ENCODE measurements at regions not wholly inside any gene's neighbourhood (a gene's known extent, or its start where the extent isn't known, plus 50 kb on each side); places are given as distances from the start of the nearest gene placed in this dataset.
A peak's percentile ranks its signal among the peaks of the same experiment; 100 is the strongest.
"Not testable (repeated sequence)": the region's sequence is repeated elsewhere in the genome, so short reads cannot be mapped to it uniquely, and the experiment has no call there.

DNA sequence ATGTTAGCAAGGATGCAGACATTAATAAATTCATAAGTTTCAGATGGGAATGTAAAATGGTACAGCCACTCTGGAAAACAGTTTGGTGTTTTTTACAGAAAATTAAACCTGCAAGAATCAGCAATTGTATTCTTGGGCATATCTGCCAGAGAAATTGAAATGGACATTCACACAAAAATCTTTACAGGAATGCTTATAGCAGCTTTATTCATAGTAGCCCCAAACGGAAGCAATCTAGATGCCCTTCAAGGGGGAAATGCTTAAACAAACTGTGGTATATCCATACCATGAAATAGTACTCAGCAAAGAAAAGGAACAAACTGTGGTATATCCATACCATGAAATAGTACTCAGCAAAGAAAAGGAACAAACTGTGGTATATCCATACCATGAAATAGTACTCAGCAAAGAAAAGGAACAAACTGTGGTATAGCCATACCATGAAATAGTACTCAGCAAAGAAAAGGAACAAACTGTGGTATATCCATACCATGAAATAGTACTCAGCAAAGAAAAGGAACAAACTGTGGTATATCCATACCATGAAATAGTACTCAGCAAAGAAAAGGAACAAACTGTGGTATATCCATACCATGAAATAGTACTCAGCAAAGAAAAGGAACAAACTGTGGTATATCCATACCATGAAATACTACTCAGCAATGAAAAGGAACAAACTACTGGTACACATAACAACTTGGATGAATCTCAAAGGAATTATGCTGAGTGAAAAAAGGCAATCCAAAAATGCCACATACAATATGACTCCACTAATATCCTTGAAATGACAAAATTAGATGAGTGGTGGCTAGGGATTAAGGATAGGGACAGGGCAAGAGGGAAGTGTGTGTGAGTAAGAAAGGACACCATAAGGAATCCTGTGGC is 484.0 kb downstream of the SHISA9 start:
- in situ Hi-C loops (cut with HindIII; ENCODE audit: low pct_unique_long_range_greater_than_20kb, low sequenced_read_pairs): not testable (repeated sequence)

DNA sequence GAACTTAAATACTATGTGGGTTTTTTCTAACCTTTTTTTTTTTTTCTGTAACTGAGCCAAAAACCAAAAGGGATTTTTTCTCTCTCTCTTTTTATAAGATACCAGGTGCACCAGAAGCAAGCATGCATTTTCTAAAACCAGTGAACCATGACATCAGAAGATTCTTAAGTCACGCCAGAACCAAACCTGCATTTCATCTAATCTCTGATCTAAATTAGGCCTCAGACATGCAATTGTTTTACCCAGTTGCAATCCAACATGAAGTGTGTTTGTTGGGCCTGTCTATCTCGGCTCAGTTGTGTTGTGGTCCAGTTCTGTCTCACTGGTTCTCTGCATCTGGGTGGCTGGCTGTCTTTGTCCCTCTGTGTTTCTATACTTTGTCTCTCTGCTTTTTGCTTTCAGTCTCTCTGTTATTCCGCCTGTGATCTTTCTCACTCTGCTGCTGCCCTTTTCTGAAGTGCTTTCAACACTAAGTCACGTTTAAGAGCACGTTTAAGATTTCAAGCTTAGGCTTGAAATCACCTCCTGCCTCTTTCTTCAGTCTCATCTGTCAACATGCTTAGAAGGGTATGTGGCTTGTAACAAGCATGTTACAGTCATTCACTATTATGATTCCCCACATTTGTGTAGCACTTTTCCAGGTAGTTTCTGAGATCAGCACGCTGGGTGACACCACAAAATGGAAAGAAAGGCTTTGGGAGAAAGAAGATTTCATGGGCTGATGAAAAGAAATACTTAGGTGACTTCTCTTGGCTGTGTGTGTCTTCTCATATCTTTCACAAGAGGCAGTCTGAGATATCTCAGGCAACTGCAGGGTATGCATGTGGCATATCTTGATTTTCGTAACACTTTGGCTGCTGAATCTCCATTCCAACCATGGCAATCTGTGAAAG is 488.9 kb downstream of the SHISA9 start:
- in situ Hi-C loops (cut with HindIII; ENCODE audit: low pct_unique_long_range_greater_than_20kb, low sequenced_read_pairs): no loop called here
- no peak for DNase-seq (ENCODE audit: low read depth, low spot score)

More for the DNA sequence above, 484.0 kb downstream of the SHISA9 start:
- DNase-seq (ENCODE audit: low read depth, low spot score): not testable (repeated sequence)

DNA sequence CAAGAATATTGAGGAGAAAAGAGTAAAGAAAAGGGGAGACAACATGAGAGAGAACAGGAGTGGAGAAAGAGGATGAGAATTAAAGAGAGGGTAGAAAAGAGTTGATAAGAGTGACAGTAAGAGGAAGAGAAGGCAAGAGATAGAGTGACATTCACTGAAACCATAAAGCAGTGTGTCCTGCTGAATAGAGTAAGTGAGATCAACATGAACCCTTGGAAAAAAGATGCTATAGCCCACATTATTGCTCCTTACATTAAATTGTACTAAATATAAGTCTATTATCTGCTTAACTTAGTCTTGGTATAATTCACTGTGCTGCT is 489.5 kb downstream of the SHISA9 start:
- in situ Hi-C loops (cut with HindIII; ENCODE audit: low pct_unique_long_range_greater_than_20kb, low sequenced_read_pairs): no loop called here
- DNase-seq (ENCODE audit: low read depth, low spot score): no peak

- no peak for DNase-seq (ENCODE audit: low read depth, low spot score)
- in situ Hi-C loops (cut with HindIII; ENCODE audit: low pct_unique_long_range_greater_than_20kb, low sequenced_read_pairs): no loop called here
Observed at GRCh38 chr16:13391337-13391736, 489.9 kb downstream of the SHISA9 start.

- DNase-seq (ENCODE audit: low read depth, low spot score): no peak
- in situ Hi-C loops (cut with HindIII; ENCODE audit: low pct_unique_long_range_greater_than_20kb, low sequenced_read_pairs): no loop called here
Observed at GRCh38 chr16:13392341-13392740, 490.9 kb downstream of the SHISA9 start.

DNA sequence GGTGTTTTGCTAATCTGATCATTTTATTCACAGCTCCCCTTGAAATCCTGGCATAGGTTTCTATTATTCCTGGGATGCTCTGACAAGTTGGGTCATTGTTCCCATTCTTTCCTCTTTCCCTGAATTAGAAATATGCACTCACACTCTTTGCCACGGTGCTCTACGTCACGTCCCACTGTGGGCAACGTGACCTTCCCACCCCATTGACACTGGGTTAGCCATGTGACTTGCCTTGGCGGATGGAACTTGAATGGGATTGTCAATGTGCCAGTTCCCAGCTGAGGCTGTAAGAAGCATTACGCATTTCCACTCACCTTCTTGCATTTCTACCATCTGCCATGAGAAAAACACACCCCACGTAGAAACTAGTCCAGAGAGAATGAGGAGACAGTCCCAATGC is 492.4 kb downstream of the SHISA9 start:
- in situ Hi-C loops (cut with HindIII; ENCODE audit: low pct_unique_long_range_greater_than_20kb, low sequenced_read_pairs): no loop called here

DNA sequence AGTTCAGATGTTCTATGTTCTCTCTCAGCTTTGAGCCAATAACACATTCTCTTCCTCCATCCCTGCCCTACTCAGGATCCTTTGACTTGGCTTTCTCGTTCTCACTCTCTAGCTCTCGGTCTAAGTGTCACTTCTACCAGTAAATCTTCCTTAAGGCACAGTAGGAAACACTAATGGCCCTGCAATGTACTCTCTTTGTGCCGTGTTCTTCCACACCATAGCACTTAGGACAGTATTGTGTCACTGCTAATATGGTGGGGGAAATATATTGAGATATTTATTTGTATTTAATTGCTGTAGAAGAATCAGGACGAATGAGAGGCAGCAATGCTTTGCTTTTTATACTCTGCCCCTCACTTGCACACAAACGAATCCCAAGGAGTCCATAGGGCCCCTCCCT is 493.1 kb downstream of the SHISA9 start:
- DNase-seq (ENCODE audit: low read depth, low spot score): no peak
- in situ Hi-C loops (cut with HindIII; ENCODE audit: low pct_unique_long_range_greater_than_20kb, low sequenced_read_pairs): no loop called here

More for the DNA sequence above, 492.4 kb downstream of the SHISA9 start:
- no peak for DNase-seq (ENCODE audit: low read depth, low spot score)

DNA sequence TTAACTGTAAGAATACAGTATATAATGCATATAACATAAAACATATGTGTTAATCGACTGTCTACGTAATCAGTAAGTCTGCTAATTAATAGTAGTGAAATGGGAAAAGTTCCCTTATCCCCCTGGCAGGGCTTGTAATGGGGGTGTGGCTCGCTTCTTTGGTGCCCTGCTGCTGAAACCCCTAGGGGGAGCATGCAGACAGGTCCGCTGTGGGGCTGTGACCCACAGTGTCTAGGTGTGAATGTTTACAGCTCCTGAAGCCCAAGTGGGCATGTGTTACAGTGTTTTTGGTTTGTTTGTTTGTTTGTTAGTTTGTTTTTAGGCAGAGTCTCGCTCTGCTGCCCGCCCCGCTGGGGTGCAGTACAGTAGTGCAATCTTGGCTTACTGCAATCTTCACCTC is 495.7 kb downstream of the SHISA9 start:
- in situ Hi-C loops (cut with HindIII; ENCODE audit: low pct_unique_long_range_greater_than_20kb, low sequenced_read_pairs): no loop called here
- DNase-seq (ENCODE audit: low read depth, low spot score): no peak

- in situ Hi-C loops (cut with HindIII; ENCODE audit: low pct_unique_long_range_greater_than_20kb, low sequenced_read_pairs): no loop called here
- no peak for DNase-seq (ENCODE audit: low read depth, low spot score)
Observed at GRCh38 chr16:13401641-13402040, 500.2 kb downstream of the SHISA9 start.

GRCh38 chr16:13402601-13403000 is 501.2 kb downstream of the SHISA9 start:
- DNase-seq (ENCODE audit: low read depth, low spot score): no peak
- in situ Hi-C loops (cut with HindIII; ENCODE audit: low pct_unique_long_range_greater_than_20kb, low sequenced_read_pairs): no loop called here

GRCh38 chr16:13403326-13403725 is 501.9 kb downstream of the SHISA9 start:
- in situ Hi-C loops (cut with HindIII; ENCODE audit: low pct_unique_long_range_greater_than_20kb, low sequenced_read_pairs): no loop called here
- no peak for DNase-seq (ENCODE audit: low read depth, low spot score)

GRCh38 chr16:13414154-13414553 is 505.8 kb upstream of the ERCC4 start:
- no peak for DNase-seq (ENCODE audit: low read depth, low spot score)
- in situ Hi-C loops (cut with HindIII; ENCODE audit: low pct_unique_long_range_greater_than_20kb, low sequenced_read_pairs): no loop called here

DNA sequence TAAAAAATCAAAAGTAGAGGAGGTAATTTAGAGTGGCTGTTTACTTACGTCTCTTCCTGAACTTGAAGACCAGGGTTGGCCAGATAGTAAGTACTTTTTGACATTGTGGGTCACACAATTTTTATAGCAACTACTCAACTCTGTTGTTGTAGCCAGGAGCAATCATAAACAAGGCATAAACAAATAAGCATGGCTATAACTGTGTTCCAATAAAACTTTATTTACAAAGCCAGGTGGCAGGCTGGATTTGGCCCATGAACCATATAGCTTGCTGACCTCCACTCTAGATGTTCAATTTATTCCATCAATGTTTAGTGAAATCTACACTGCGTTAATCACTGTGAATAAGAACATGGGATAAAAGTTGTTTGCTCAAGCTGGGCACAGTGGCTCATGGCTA is 500.4 kb upstream of the ERCC4 start:
- in situ Hi-C loops (cut with HindIII; ENCODE audit: low pct_unique_long_range_greater_than_20kb, low sequenced_read_pairs): no loop called here
- DNase-seq (ENCODE audit: low read depth, low spot score): no peak

DNA sequence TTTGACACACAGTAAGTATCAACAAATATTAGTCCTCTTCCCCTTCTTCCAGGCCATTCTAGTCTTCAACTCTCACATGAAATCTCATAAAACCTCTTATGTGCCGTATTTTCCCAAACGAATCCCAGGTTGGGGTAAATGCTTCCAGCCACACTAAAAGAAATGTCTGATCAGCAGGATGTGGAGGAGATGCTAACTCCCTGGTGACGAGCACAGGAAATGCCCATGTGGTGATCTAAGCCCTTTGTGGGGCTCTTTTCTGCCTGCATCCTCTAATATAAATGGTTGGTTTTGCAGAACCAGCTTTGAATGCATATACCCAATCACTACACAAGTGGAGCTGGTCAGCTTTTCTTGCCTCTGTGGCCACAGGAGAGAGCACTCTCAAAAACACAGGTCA is 498.2 kb upstream of the ERCC4 start:
- no peak for DNase-seq (ENCODE audit: low read depth, low spot score)
- in situ Hi-C loops (cut with HindIII; ENCODE audit: low pct_unique_long_range_greater_than_20kb, low sequenced_read_pairs): no loop called here

DNA sequence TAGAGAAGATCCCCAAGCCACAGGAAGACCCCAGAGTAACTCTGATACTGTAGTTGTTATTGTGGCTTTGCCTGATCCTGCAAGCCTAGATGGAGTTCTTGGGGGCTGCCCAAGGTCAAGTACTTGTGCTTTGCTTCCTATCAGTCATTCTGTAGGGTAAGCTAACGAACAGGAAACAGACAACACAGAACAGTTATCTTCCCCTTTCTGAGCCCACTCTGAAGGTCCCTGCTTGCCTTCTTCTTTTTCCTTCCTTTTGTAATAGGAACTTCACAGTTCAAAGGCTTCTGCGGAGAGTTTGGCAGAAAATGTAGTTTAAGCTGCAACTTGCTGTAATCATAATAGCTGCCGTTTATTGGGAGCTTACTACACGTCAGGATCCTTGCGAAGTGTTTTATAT is 494.1 kb upstream of the ERCC4 start:
- in situ Hi-C loops (cut with HindIII; ENCODE audit: low pct_unique_long_range_greater_than_20kb, low sequenced_read_pairs): no loop called here
- no peak for DNase-seq (ENCODE audit: low read depth, low spot score)

DNA sequence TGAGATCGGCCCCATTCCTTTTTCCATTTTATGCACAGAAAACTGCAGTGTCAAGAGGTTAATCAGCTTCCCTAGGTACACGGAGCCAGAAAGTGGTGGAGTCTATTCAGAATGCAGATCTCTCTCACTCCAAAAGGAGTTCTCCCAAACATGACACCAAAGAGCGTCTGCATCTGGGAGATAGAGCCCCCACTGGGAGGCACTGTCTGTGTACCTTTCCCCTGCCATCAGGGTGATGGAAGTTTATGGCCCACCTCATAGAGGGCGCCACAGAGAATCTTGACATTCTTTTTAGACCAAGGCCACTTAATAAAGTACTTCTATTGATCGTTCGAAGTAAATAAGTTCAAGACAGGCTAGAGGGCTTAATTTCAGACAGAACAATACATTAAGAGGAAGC is 493.7 kb upstream of the ERCC4 start:
- peak; percentile 38 for DNase-seq (ENCODE audit: low read depth, low spot score)
- in situ Hi-C loops (cut with HindIII; ENCODE audit: low pct_unique_long_range_greater_than_20kb, low sequenced_read_pairs): no loop called here

- DNase-seq (ENCODE audit: low read depth, low spot score): no peak
- in situ Hi-C loops (cut with HindIII; ENCODE audit: low pct_unique_long_range_greater_than_20kb, low sequenced_read_pairs): no loop called here
Observed at GRCh38 chr16:13426736-13427135, 493.2 kb upstream of the ERCC4 start.

DNA sequence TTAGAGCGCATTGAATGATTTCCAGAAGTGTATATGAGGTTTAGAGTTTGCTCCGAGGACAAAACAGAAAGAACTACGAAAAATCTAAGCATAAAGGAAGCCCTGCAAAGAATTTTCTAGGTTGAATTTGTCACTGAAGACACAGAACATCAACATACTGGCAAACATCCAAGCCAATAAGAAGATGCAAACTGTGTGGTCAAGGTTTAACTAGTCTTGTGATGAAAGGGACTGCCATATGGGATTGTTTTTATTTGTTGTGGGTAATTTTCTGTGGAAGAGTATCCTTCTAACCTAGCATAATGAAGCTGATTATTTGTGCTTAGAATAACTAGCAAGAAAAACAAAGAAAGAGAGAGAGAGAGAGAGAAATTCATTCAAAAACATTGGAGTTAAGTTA is 492.0 kb upstream of the ERCC4 start:
- in situ Hi-C loops (cut with HindIII; ENCODE audit: low pct_unique_long_range_greater_than_20kb, low sequenced_read_pairs): no loop called here

GRCh38 chr16:13429416-13429815 is 490.5 kb upstream of the ERCC4 start:
- in situ Hi-C loops (cut with HindIII; ENCODE audit: low pct_unique_long_range_greater_than_20kb, low sequenced_read_pairs): no loop called here
- DNase-seq (ENCODE audit: low read depth, low spot score): no peak

More for the DNA sequence above, 492.0 kb upstream of the ERCC4 start:
- DNase-seq (ENCODE audit: low read depth, low spot score): no peak
